Left kidney (tissue), 1 donor: ENCODE measurements at regions not wholly inside any gene's neighbourhood (a gene's known extent, or its start where the extent isn't known, plus 50 kb on each side); places are given as distances from the start of the nearest gene placed in this dataset.
"Not testable (repeated sequence)": the region's sequence is repeated elsewhere in the genome, so short reads cannot be mapped to it uniquely, and the experiment has no call there.

Experiments
- DNase-seq: peaks from one replicate; pipeline ENCODE4 v3.0.0-alpha.2; 2013

- no peak for DNase-seq
These were observed 50.9 kb downstream of the ANXA2R start for GRCh38 chr5:42989190-42989589.

GRCh38 chr5:42988568-42988967 is 51.6 kb downstream of the ANXA2R start:
- no peak for DNase-seq

- DNase-seq: no peak
These were observed 54.7 kb downstream of the ANXA2R start for GRCh38 chr5:42985129-42986037.

GRCh38 chr5:42984307-42984706 is 55.8 kb downstream of the ANXA2R start:
- DNase-seq: no peak

GRCh38 chr5:42982107-42982622 is 58.0 kb downstream of the ANXA2R start:
- no peak for DNase-seq

- not testable (repeated sequence) for DNase-seq
These were observed 58.6 kb downstream of the ANXA2R start for GRCh38 chr5:42981417-42982106.

GRCh38 chr5:42981015-42981414 is 59.1 kb downstream of the ANXA2R start:
- DNase-seq: not testable (repeated sequence)

GRCh38 chr5:42980391-42980790 is 59.7 kb downstream of the ANXA2R start:
- DNase-seq: not testable (repeated sequence)

GRCh38 chr5:42979242-42979641 is 60.9 kb downstream of the ANXA2R start:
- DNase-seq: not testable (repeated sequence)

- no peak for DNase-seq
These were observed 65.6 kb downstream of the ANXA2R start for GRCh38 chr5:42974536-42974935.

GRCh38 chr5:42970636-42971559 is 69.2 kb downstream of the ANXA2R start:
- DNase-seq: no peak

- no peak for DNase-seq
These were observed 74.2 kb downstream of the ANXA2R start for GRCh38 chr5:42965934-42966333.

GRCh38 chr5:42963412-42963811 is 76.7 kb downstream of the ANXA2R start:
- no peak for DNase-seq

- no peak for DNase-seq
These were observed 78.0 kb downstream of the ANXA2R start for GRCh38 chr5:42962124-42962523.

- DNase-seq: no peak
These were observed 79.6 kb downstream of the ANXA2R start for GRCh38 chr5:42960506-42960905.

- DNase-seq: no peak
These were observed 83.6 kb downstream of the ANXA2R start for GRCh38 chr5:42956551-42956950.

GRCh38 chr5:42953041-42953440 is 87.1 kb downstream of the ANXA2R start:
- no peak for DNase-seq

- no peak for DNase-seq
These were observed 87.5 kb downstream of the ANXA2R start for GRCh38 chr5:42952578-42952974.

GRCh38 chr5:42951293-42951840 is 88.8 kb downstream of the ANXA2R start:
- DNase-seq: peak; percentile 18

- DNase-seq: peak; percentile 59
These were observed 89.4 kb downstream of the ANXA2R start for GRCh38 chr5:42950456-42951292.

- no peak for DNase-seq
These were observed 90.0 kb downstream of the ANXA2R start for GRCh38 chr5:42950116-42950455.
